Right cardiac atrium (tissue), 5 donors: ENCODE measurements at regions not wholly inside any gene's neighbourhood (a gene's known extent, or its start where the extent isn't known, plus 50 kb on each side); places are given as distances from the start of the nearest gene placed in this dataset.
A peak's percentile ranks its signal among the peaks of the same experiment; 100 is the strongest.

ENCODE experiments used
- ATAC-seq, 2 donors: fragments of 200-7000 bp; cut with Tn5 transposase; one replicate each; pipeline versions ENCODE4 v1.8.0 to v1.9.1; 2020; ENCODE audit warnings: moderate library complexity in 2 of 2, mild to moderate bottlenecking in 1 of 2
- DNase-seq, 3 donors: peaks; one replicate each; pipeline ENCODE4 v3.0.0-alpha.2; 2020
- H3K27ac ChIP-seq: one replicate; pipeline ENCODE4 v1.5.1; 2013; ENCODE audit warnings: mild to moderate bottlenecking, low read length, control low read depth, moderate library complexity
- H3K27me3 ChIP-seq: one replicate; pipeline ENCODE4 v1.6.1; 2013; ENCODE audit not compliant: control insufficient read depth, insufficient read depth
- H3K4me1 ChIP-seq: one replicate; pipeline ENCODE4 v1.6.1; 2013; ENCODE audit warnings: low read length; ENCODE audit not compliant: control insufficient read depth, insufficient read depth
- H3K4me3 ChIP-seq: one replicate; pipeline ENCODE4 v1.5.1; 2013; ENCODE audit warnings: low read length, control low read depth
- H3K9me3 ChIP-seq: one replicate; pipeline ENCODE4 v1.6.1; 2013; ENCODE audit warnings: low read length; ENCODE audit not compliant: control insufficient read depth
- WGBS: extraction: QIAGEN DNeasy Blood & Tissue Kit; methylation state at CpG from one replicate; pipeline ENCODE4 v1.1.7; 2013; 5-methylcytosine and 5-hydroxymethylcytosine counted together
- intact Hi-C, 4 donors: fragments of 100-400 bp; cut with DNase I; formaldehyde crosslinking; loops; one replicate each; pipeline versions ENCODE4 v1.11.0 to v1.14.0; 2022 to 2023
- donor health status: healthy with polysubstance abuse.
- donor health status: DM: no; HTN: yes; CAD: no.
- donor health status: DM: no; HTN: no; CAD: no.
- donor health status: DM: no; HTN: yes; CAD: no; lungs with severe emphysema.
- donor health status: DM: yes; HTN: yes; CAD: no.

GRCh38 chr17:62898239-62898864, 67.7 kb upstream of the TANC2 start:
- H3K9me3 ChIP-seq, result no peaks in the 10 kb centered on the region
- peak overlapping the region; percentile 18 for H3K4me3 ChIP-seq
- intact Hi-C loops, result no loop called here
- WGBS, result 19% methylated on average over 13 of the region's 13 CpGs
- H3K27me3 ChIP-seq, result no peaks in the 10 kb centered on the region
- H3K4me1 ChIP-seq, result no peaks in the 10 kb centered on the region
- H3K27ac ChIP-seq, result no peak overlapping the region
- ATAC-seq (peak in 1 of 2 donors; percentile 62), DNase-seq (peak; percentile 23 to 83 (median 68))

GRCh38 chr17:62897706-62898105, 68.3 kb upstream of the TANC2 start:
- intact Hi-C loops, result no loop called here
- no peak overlapping the region for H3K27ac ChIP-seq
- H3K4me3 ChIP-seq, result no peak overlapping the region
- no peaks in the 10 kb centered on the region for H3K27me3 ChIP-seq
- DNase-seq, result no peak
- ATAC-seq, result no peak
- H3K9me3 ChIP-seq, result no peaks in the 10 kb centered on the region
- WGBS, result 32% methylated on average over 2 of the region's 2 CpGs
- H3K4me1 ChIP-seq, result no peaks in the 10 kb centered on the region

- DNase-seq, result peak in 1 of 3 donors; percentile 37
- WGBS, result 87% methylated on average over 11 of the region's 11 CpGs
- Histone ChIP-seq H3K4me3 (no peak overlapping the region), H3K4me1 (no peaks in the 10 kb centered on the region), H3K27me3 (no peaks in the 10 kb centered on the region), H3K27ac (peak overlapping the region; percentile 26), H3K9me3 (no peaks in the 10 kb centered on the region)
- ATAC-seq, result peak in 1 of 2 donors; percentile 20
- intact Hi-C loops, result no loop called here
These were observed 70.4 kb upstream of the TANC2 start for GRCh38 chr17:62895320-62896301.

- WGBS, result 37% methylated on average over 4 of the region's 4 CpGs
- Histone ChIP-seq H3K27ac (no peak overlapping the region), H3K27me3 (no peaks in the 10 kb centered on the region), H3K9me3 (no peaks in the 10 kb centered on the region), H3K4me3 (no peak overlapping the region), H3K4me1 (no peaks in the 10 kb centered on the region)
- peak; percentile 85 to 95 for ATAC-seq
- intact Hi-C loops, result no loop called here
- peak in 1 of 3 donors; percentile 29 for DNase-seq
These were observed 73.1 kb upstream of the TANC2 start for GRCh38 chr17:62892870-62893338.

GRCh38 chr17:62892061-62892675, 73.9 kb upstream of the TANC2 start:
- Histone ChIP-seq H3K27ac (no peak overlapping the region), H3K4me3 (no peak overlapping the region), H3K4me1 (no peaks in the 10 kb centered on the region), H3K9me3 (no peaks in the 10 kb centered on the region), H3K27me3 (no peaks in the 10 kb centered on the region)
- intact Hi-C loops, result no loop called here
- ATAC-seq (peak; percentile 43 to 58), DNase-seq (no peak)
- 20% methylated on average over 3 of the region's 3 CpGs for WGBS

GRCh38 chr17:62891659-62892058, 74.4 kb upstream of the TANC2 start:
- WGBS, result 85% methylated on average over 3 of the region's 3 CpGs
- intact Hi-C loops, result no loop called here
- no peaks in the 10 kb centered on the region for H3K27me3 ChIP-seq
- H3K4me1 ChIP-seq, result no peaks in the 10 kb centered on the region
- no peak overlapping the region for H3K27ac ChIP-seq
- no peaks in the 10 kb centered on the region for H3K9me3 ChIP-seq
- DNase-seq (no peak), ATAC-seq (no peak)
- H3K4me3 ChIP-seq, result no peak overlapping the region

- ATAC-seq (no peak), DNase-seq (no peak)
- Histone ChIP-seq H3K27ac (no peak overlapping the region), H3K4me3 (no peak overlapping the region), H3K4me1 (no peaks in the 10 kb centered on the region), H3K27me3 (no peaks in the 10 kb centered on the region), H3K9me3 (no peaks in the 10 kb centered on the region)
- WGBS, result 81% methylated on average over 1 of the region's 1 CpG
- intact Hi-C loops, result no loop called here
These were observed 77.3 kb upstream of the TANC2 start for GRCh38 chr17:62888765-62889164.

- no peaks in the 10 kb centered on the region for H3K27me3 ChIP-seq
- H3K27ac ChIP-seq, result no peak overlapping the region
- no peaks in the 10 kb centered on the region for H3K4me1 ChIP-seq
- intact Hi-C loops, result no loop called here
- no peak overlapping the region for H3K4me3 ChIP-seq
- DNase-seq (no peak), ATAC-seq (no peak)
- H3K9me3 ChIP-seq, result no peaks in the 10 kb centered on the region
These were observed 77.9 kb upstream of the TANC2 start for GRCh38 chr17:62888148-62888547.

- no peak overlapping the region for H3K27ac ChIP-seq
- intact Hi-C loops, result no loop called here
- H3K4me3 ChIP-seq, result no peak overlapping the region
- H3K9me3 ChIP-seq, result no peaks in the 10 kb centered on the region
- DNase-seq (no peak), ATAC-seq (no peak)
- no peaks in the 10 kb centered on the region for H3K27me3 ChIP-seq
- H3K4me1 ChIP-seq, result no peaks in the 10 kb centered on the region
- WGBS, result 76% methylated on average over 3 of the region's 3 CpGs
These were observed 78.6 kb upstream of the TANC2 start for GRCh38 chr17:62887437-62887836.

- WGBS, result 86% methylated on average over 5 of the region's 5 CpGs
- no peak overlapping the region for H3K4me3 ChIP-seq
- no peaks in the 10 kb centered on the region for H3K27me3 ChIP-seq
- H3K4me1 ChIP-seq, result no peaks in the 10 kb centered on the region
- intact Hi-C loops, result no loop called here
- no peak overlapping the region for H3K27ac ChIP-seq
- no peaks in the 10 kb centered on the region for H3K9me3 ChIP-seq
- DNase-seq (no peak), ATAC-seq (no peak)
These were observed 76.7 kb upstream of the MARCHF10 start for GRCh38 chr17:62884781-62885180.

- Histone ChIP-seq H3K9me3 (no peaks in the 10 kb centered on the region), H3K27ac (no peak overlapping the region), H3K4me3 (no peak overlapping the region), H3K4me1 (no peaks in the 10 kb centered on the region), H3K27me3 (peaks cover 4% of the 10 kb centered on the region)
- 70% methylated on average over 4 of the region's 4 CpGs for WGBS
- ATAC-seq (peak in 1 of 2 donors; percentile 26), DNase-seq (no peak)
- intact Hi-C loops, result no loop called here
These were observed 74.8 kb upstream of the MARCHF10 start for GRCh38 chr17:62882878-62883277.
